HL-60 (cell line): ENCODE measurements at regions not wholly inside any gene's neighbourhood (a gene's known extent, or its start where the extent isn't known, plus 50 kb on each side); places are given as distances from the start of the nearest gene placed in this dataset.

Experiments
- DNase-seq, 2 experiments: peaks; one replicate each; pipeline ENCODE4 v3.0.0-alpha.2; 2010 to 2020; ENCODE audit warnings: low read depth in 1 of 2, low spot score in 1 of 2
- H3K27ac ChIP-seq: fragments of 250-450 bp; sonication (Bioruptor Pico); replicated peaks from 2 replicates; pipeline ENCODE4 v1.5.1; 2020; ENCODE audit warnings: mild to moderate bottlenecking, moderate library complexity
- H3K27me3 ChIP-seq: fragments of 250-450 bp; sonication (Bioruptor Pico); 2 replicates; pipeline ENCODE4 v1.5.1; 2021; ENCODE audit warnings: mild to moderate bottlenecking, moderate library complexity; ENCODE audit not compliant: insufficient read depth, poor library complexity, severe bottlenecking
- H3K4me3 ChIP-seq: replicated peaks from 2 replicates; pipeline ENCODE4 v1.5.1; 2011; ENCODE audit warnings: mild to moderate bottlenecking, control low read depth, low read length; ENCODE audit not compliant: insufficient read depth
- CTCF ChIP-seq: IDR thresholded peaks from one replicate; pipeline ENCODE4 v1.5.1; 2011; ENCODE audit warnings: low read length, control low read depth, inconsistent platforms; ENCODE audit not compliant: insufficient read depth
- GABPA ChIP-seq: IDR thresholded peaks from 2 replicates; pipeline ENCODE4 v1.6.1; 2012; ENCODE audit warnings: low read depth
- POLR2AphosphoS5 ChIP-seq: IDR thresholded peaks from 2 replicates; pipeline ENCODE4 v1.6.1; 2012; ENCODE audit warnings: low read depth
- REST ChIP-seq: IDR thresholded peaks from 2 replicates; pipeline ENCODE4 v1.6.1; 2012; ENCODE audit warnings: low read depth; ENCODE audit not compliant: insufficient replicate concordance
- SPI1 ChIP-seq: IDR thresholded peaks from 2 replicates; pipeline ENCODE4 v1.6.1; 2012; ENCODE audit warnings: low read depth, mild to moderate bottlenecking, borderline replicate concordance

- H3K27ac ChIP-seq, result no peak overlapping the region
- TF ChIP-seq CTCF, result no peak
- no peak for TF ChIP-seq GABPA
- TF ChIP-seq POLR2AphosphoS5, result no peak
- TF ChIP-seq SPI1, result no peak
- no peak for TF ChIP-seq REST
- H3K27me3 ChIP-seq, result peaks cover 3% of the 10 kb centered on the region
- DNase-seq, result no peak
- H3K4me3 ChIP-seq, result no peak overlapping the region
These were observed 233.3 kb downstream of the INSIG2 start for GRCh38 chr2:118321432-118322105.

- H3K27ac ChIP-seq, result no peak overlapping the region
- TF ChIP-seq GABPA (no peak), POLR2AphosphoS5 (no peak), SPI1 (no peak), REST (no peak)
- H3K4me3 ChIP-seq, result no peak overlapping the region
- peaks cover 3% of the 10 kb centered on the region for H3K27me3 ChIP-seq
- no peak for DNase-seq
These were observed 232.4 kb downstream of the INSIG2 start for GRCh38 chr2:118320658-118321057.

GRCh38 chr2:118320196-118320595, 231.9 kb downstream of the INSIG2 start:
- no peak overlapping the region for H3K4me3 ChIP-seq
- TF ChIP-seq GABPA (no peak), SPI1 (no peak), POLR2AphosphoS5 (no peak), REST (no peak), CTCF (no peak)

GRCh38 chr2:118319271-118319684, 231.0 kb downstream of the INSIG2 start:
- TF ChIP-seq POLR2AphosphoS5 (no peak), SPI1 (no peak), REST (no peak), GABPA (no peak), CTCF (no peak)
- Histone ChIP-seq H3K27ac (no peak overlapping the region), H3K4me3 (no peak overlapping the region), H3K27me3 (peaks cover 8% of the 10 kb centered on the region)
- DNase-seq, result no peak

More at GRCh38 chr2:118320196-118320595, 231.9 kb downstream of the INSIG2 start:
- H3K27ac ChIP-seq, result no peak overlapping the region
- no peak for DNase-seq
- peaks cover 3% of the 10 kb centered on the region for H3K27me3 ChIP-seq
